Lower leg skin (tissue), 3 donors: ENCODE measurements at regions not wholly inside any gene's neighbourhood (a gene's known extent, or its start where the extent isn't known, plus 50 kb on each side); places are given as distances from the start of the nearest gene placed in this dataset.

Source experiments
- CTCF ChIP-seq, 3 donors: fragments of 450-650 bp; IDR thresholded peaks; one replicate each; pipeline ENCODE4 v1.5.1; 2016; ENCODE audit warnings: antibody characterized with exemption in 3 of 3, mild to moderate bottlenecking in 3 of 3, moderate library complexity in 2 of 3
- POLR2A ChIP-seq, 2 donors: fragments of 450-650 bp; IDR thresholded peaks; one replicate each; pipeline ENCODE4 v1.6.1; 2016 to 2017; ENCODE audit warnings: antibody characterized with exemption in 2 of 2, mild to moderate bottlenecking in 1 of 2, moderate library complexity in 1 of 2

- TF ChIP-seq CTCF (IDR thresholded peaks at IDR 0.05) (no peak), POLR2A (IDR thresholded peaks at IDR 0.05) (no peak)
Measured at GRCh38 chr11:131201674-131202073, 168.7 kb upstream of the NTM start.
